Astrocyte (in vitro differentiated cells and primary cell): ENCODE measurements at regions not wholly inside any gene's neighbourhood (a gene's known extent, or its start where the extent isn't known, plus 50 kb on each side); places are given as distances from the start of the nearest gene placed in this dataset.
A peak's percentile ranks its signal among the peaks of the same experiment; 100 is the strongest.

ENCODE experiments used
- DNase-seq: peaks from one replicate; pipeline ENCODE4 v3.0.0-alpha.2; 2010; ENCODE audit warnings: low read depth
- FAIRE-seq: peaks from 2 replicates; lab custom pipeline; 2011; peaks lifted over from hg19 to GRCh38; lab: Jason Lieb, UNC
- H2AFZ ChIP-seq: 2 replicates; pipeline ENCODE4 v1.6.0; 2012; ENCODE audit warnings: low read depth, low read length, inconsistent platforms
- H3K27ac ChIP-seq: 2 replicates; pipeline ENCODE4 v1.5.1; 2011; ENCODE audit warnings: low read depth, low read length, inconsistent platforms
- H3K27me3 ChIP-seq: 2 replicates; pipeline ENCODE4 v1.6.0; 2011; ENCODE audit warnings: low read length, inconsistent platforms; ENCODE audit not compliant: insufficient read depth
- H3K36me3 ChIP-seq: 2 replicates; pipeline ENCODE4 v1.5.1; 2011; ENCODE audit warnings: low read length, inconsistent platforms; ENCODE audit not compliant: insufficient read depth
- H3K4me1 ChIP-seq: 2 replicates; pipeline ENCODE4 v1.5.1; 2011; ENCODE audit warnings: low read length, inconsistent platforms; ENCODE audit not compliant: insufficient read depth
- H3K4me2 ChIP-seq: 2 replicates; pipeline ENCODE4 v1.6.0; 2012; ENCODE audit warnings: low read length, inconsistent platforms
- H3K4me3 ChIP-seq: 2 replicates; pipeline ENCODE4 v1.5.1; 2011; ENCODE audit warnings: low read depth, mild to moderate bottlenecking, low read length, inconsistent platforms; ENCODE audit not compliant: insufficient read depth
- H3K79me2 ChIP-seq: 2 replicates; pipeline ENCODE4 v1.6.0; 2012; ENCODE audit warnings: mild to moderate bottlenecking, low read length, inconsistent platforms; ENCODE audit not compliant: insufficient read depth
- H3K9ac ChIP-seq: 2 replicates; pipeline ENCODE4 v1.6.0; 2012; ENCODE audit warnings: mild to moderate bottlenecking, low read length, inconsistent platforms
- H3K9me3 ChIP-seq: 2 replicates; pipeline ENCODE4 v1.5.1; 2012; ENCODE audit warnings: low read depth, mild to moderate bottlenecking, low read length, inconsistent platforms; ENCODE audit not compliant: insufficient read depth
- H4K20me1 ChIP-seq: 2 replicates; pipeline ENCODE4 v1.6.0; 2012; ENCODE audit warnings: low read length, inconsistent platforms; ENCODE audit not compliant: insufficient read depth
- H3K27ac Mint-ChIP-seq: one replicate; pipeline ENCODE4 v1.8.0; 2021; ENCODE audit warnings: mild to moderate bottlenecking, mixed read lengths; ENCODE audit not compliant: unreplicated experiment
- H3K27me3 Mint-ChIP-seq: one replicate; pipeline ENCODE4 v1.8.0; 2021; ENCODE audit warnings: low read depth, mixed read lengths; ENCODE audit not compliant: unreplicated experiment
- H3K36me3 Mint-ChIP-seq: one replicate; pipeline ENCODE4 v1.8.0; 2021; ENCODE audit warnings: low read depth, mixed read lengths; ENCODE audit not compliant: unreplicated experiment
- H3K4me1 Mint-ChIP-seq: one replicate; pipeline ENCODE4 v1.8.0; 2021; ENCODE audit warnings: low read depth, mixed read lengths; ENCODE audit not compliant: unreplicated experiment
- H3K4me3 Mint-ChIP-seq: one replicate; pipeline ENCODE4 v1.8.0; 2021; ENCODE audit warnings: mild to moderate bottlenecking, moderate library complexity, mixed read lengths; ENCODE audit not compliant: unreplicated experiment
- H3K9me3 Mint-ChIP-seq: one replicate; pipeline ENCODE4 v1.8.0; 2021; ENCODE audit warnings: mild to moderate bottlenecking, mixed read lengths; ENCODE audit not compliant: unreplicated experiment
- CTCF ChIP-seq: IDR thresholded peaks from 2 replicates; pipeline ENCODE4 v1.5.1; 2011; ENCODE audit warnings: low read depth, mild to moderate bottlenecking, inconsistent platforms, low read length, moderate library complexity; ENCODE audit not compliant: insufficient read depth
- EZH2 ChIP-seq: IDR thresholded peaks from 2 replicates; pipeline ENCODE4 v1.6.1; 2012; ENCODE audit warnings: mild to moderate bottlenecking, low read length, inconsistent platforms; ENCODE audit not compliant: insufficient read depth

GRCh38 chr14:65234752-65235361 lies 132.5 kb upstream of the MAX start:
- Histone ChIP-seq H3K27ac (no peak overlapping the region), H3K9ac (no peak overlapping the region), H3K4me2 (no peak overlapping the region), H3K79me2 (no peaks in the 10 kb centered on the region), H3K9me3 (no peaks in the 10 kb centered on the region), H2AFZ (no peak overlapping the region), H3K4me1 (peaks cover 40% of the 10 kb centered on the region), H3K36me3 (no peaks in the 10 kb centered on the region), H3K4me3 (no peak overlapping the region), H3K27me3 (no peaks in the 10 kb centered on the region), H4K20me1 (no peaks in the 10 kb centered on the region)
- peaks cover 3% of the 10 kb centered on the region for H3K9me3 Mint-ChIP-seq
- TF ChIP-seq CTCF (no peak), EZH2 (no peak)
- H3K4me3 Mint-ChIP-seq: no peak overlapping the region
- peaks cover 40% of the 10 kb centered on the region for H3K4me1 Mint-ChIP-seq
- H3K36me3 Mint-ChIP-seq: no peaks in the 10 kb centered on the region
- DNase-seq: no peak
- no peaks in the 10 kb centered on the region for H3K27me3 Mint-ChIP-seq
- H3K27ac Mint-ChIP-seq: no peak overlapping the region
- no peak for FAIRE-seq

GRCh38 chr14:65237023-65237814 lies 134.9 kb upstream of the MAX start:
- no peaks in the 10 kb centered on the region for H3K79me2 ChIP-seq
- peaks cover 36% of the 10 kb centered on the region for H3K4me1 Mint-ChIP-seq
- H3K36me3 Mint-ChIP-seq: no peaks in the 10 kb centered on the region
- DNase-seq (peak; percentile 60), FAIRE-seq (peak; percentile 32)
- H3K4me3 ChIP-seq: no peak overlapping the region
- H3K9ac ChIP-seq: peak overlapping the region; percentile 52
- H3K4me3 Mint-ChIP-seq: peak overlapping the region; percentile 25
- no peaks in the 10 kb centered on the region for H4K20me1 ChIP-seq
- H3K27ac ChIP-seq: peak overlapping the region; percentile 91
- no peak for TF ChIP-seq CTCF
- no peak for TF ChIP-seq EZH2
- peaks cover 3% of the 10 kb centered on the region for H3K9me3 Mint-ChIP-seq
- no peak overlapping the region for H2AFZ ChIP-seq
- H3K27ac Mint-ChIP-seq: peak overlapping the region; percentile 95
- H3K36me3 ChIP-seq: no peaks in the 10 kb centered on the region
- H3K4me2 ChIP-seq: peak overlapping the region; percentile 66
- H3K9me3 ChIP-seq: no peaks in the 10 kb centered on the region
- no peaks in the 10 kb centered on the region for H3K27me3 Mint-ChIP-seq
- H3K4me1 ChIP-seq: peaks cover 34% of the 10 kb centered on the region
- no peaks in the 10 kb centered on the region for H3K27me3 ChIP-seq

- FAIRE-seq: no peak
- Mint-ChIP-seq H3K27ac (peak overlapping the region; percentile 95), H3K4me3 (peak overlapping the region; percentile 25), H3K27me3 (no peaks in the 10 kb centered on the region), H3K9me3 (peaks cover 3% of the 10 kb centered on the region), H3K36me3 (no peaks in the 10 kb centered on the region), H3K4me1 (peaks cover 36% of the 10 kb centered on the region)
- no peaks in the 10 kb centered on the region for H3K27me3 ChIP-seq
- peak overlapping the region; percentile 91 for H3K27ac ChIP-seq
- H4K20me1 ChIP-seq: no peaks in the 10 kb centered on the region
- H3K4me1 ChIP-seq: peaks cover 34% of the 10 kb centered on the region
- TF ChIP-seq EZH2 (no peak), CTCF (no peak)
- H3K9me3 ChIP-seq: no peaks in the 10 kb centered on the region
- H3K9ac ChIP-seq: peak overlapping the region; percentile 52
- no peak for DNase-seq
- no peaks in the 10 kb centered on the region for H3K79me2 ChIP-seq
- H2AFZ ChIP-seq: peak overlapping the region; percentile 15
- peak overlapping the region; percentile 22 for H3K4me3 ChIP-seq
- H3K36me3 ChIP-seq: no peaks in the 10 kb centered on the region
- peak overlapping the region; percentile 66 for H3K4me2 ChIP-seq
Measured at GRCh38 chr14:65237941-65238340, 135.6 kb upstream of the MAX start.
